Thymus (tissue), 11 donors: ENCODE measurements at regions not wholly inside any gene's neighbourhood (a gene's known extent, or its start where the extent isn't known, plus 50 kb on each side); places are given as distances from the start of the nearest gene placed in this dataset.
A peak's percentile ranks its signal among the peaks of the same experiment; 100 is the strongest.

ENCODE experiments used
- DNase-seq, 9 donors: peaks; one replicate each; pipeline ENCODE4 v3.0.0-alpha.2; 2013; ENCODE audit warnings: low spot score in 9 of 9, low read depth in 6 of 9, missing footprints in 1 of 9
- H3K27ac ChIP-seq, 2 donors: one replicate each; pipeline ENCODE4 v1.5.1; 2013; ENCODE audit warnings: control low read depth in 1 of 2, low read depth in 1 of 2, low read length in 1 of 2, mild to moderate bottlenecking in 1 of 2, moderate library complexity in 1 of 2
- H3K27me3 ChIP-seq, 2 donors: one replicate each; pipeline ENCODE4 v1.5.1; 2013; ENCODE audit warnings: low read length in 1 of 2; ENCODE audit not compliant: control insufficient read depth in 2 of 2, insufficient read depth in 1 of 2
- H3K36me3 ChIP-seq, 2 donors: one replicate each; pipeline ENCODE4 v1.5.1; 2013; ENCODE audit warnings: low read length in 1 of 2, mild to moderate bottlenecking in 1 of 2, moderate library complexity in 1 of 2; ENCODE audit not compliant: control insufficient read depth in 2 of 2, insufficient read depth in 2 of 2
- H3K4me1 ChIP-seq, 2 donors: one replicate each; pipeline ENCODE4 v1.5.1; 2013; ENCODE audit warnings: low read length in 2 of 2; ENCODE audit not compliant: control insufficient read depth in 2 of 2, insufficient read depth in 2 of 2
- H3K4me3 ChIP-seq, 2 donors: one replicate each; pipeline ENCODE4 v1.5.1; 2013; ENCODE audit warnings: low read length in 2 of 2, control low read depth in 1 of 2, mild to moderate bottlenecking in 1 of 2
- H3K9me3 ChIP-seq, 2 donors: one replicate each; pipeline ENCODE4 v1.5.1; 2013; ENCODE audit warnings: low read length in 1 of 2, mild to moderate bottlenecking in 1 of 2; ENCODE audit not compliant: control insufficient read depth in 2 of 2, insufficient read depth in 1 of 2
- WGBS: extraction: QIAGEN DNeasy Blood & Tissue Kit; methylation state at CpG from one replicate; pipeline ENCODE4 v1.1.7; 2013; 5-methylcytosine and 5-hydroxymethylcytosine counted together
- donor health status: healthy.

- no peak overlapping the region for H3K4me3 ChIP-seq
- DNase-seq, result no peak
- no peaks in the 10 kb centered on the region for H3K36me3 ChIP-seq
- H3K27me3 ChIP-seq, result no peaks in the 10 kb centered on the region
- WGBS, result 97% methylated on average over 6 of the region's 6 CpGs
- no peaks in the 10 kb centered on the region for H3K9me3 ChIP-seq
- H3K4me1 ChIP-seq, result peaks cover 0 to 5% of the 10 kb centered on the region in 2 donors
- H3K27ac ChIP-seq, result no peak overlapping the region
These were observed 241.7 kb downstream of the BUB3 start for GRCh38 chr10:123395906-123396305.

- peak in 1 of 9 donors; percentile 6 for DNase-seq
These were observed 244.0 kb downstream of the BUB3 start for GRCh38 chr10:123398180-123398591.

GRCh38 chr10:123398756-123399155 is 244.6 kb downstream of the BUB3 start:
- Histone ChIP-seq H3K4me3 (no peak overlapping the region), H3K36me3 (no peaks in the 10 kb centered on the region), H3K27ac (no peak overlapping the region), H3K9me3 (no peaks in the 10 kb centered on the region), H3K27me3 (no peaks in the 10 kb centered on the region), H3K4me1 (peaks cover 0 to 10% of the 10 kb centered on the region in 2 donors)
- no peak for DNase-seq

More at GRCh38 chr10:123398180-123398591, 244.0 kb downstream of the BUB3 start:
- WGBS, result 64% methylated on average over 4 of the region's 4 CpGs
- H3K4me1 ChIP-seq, result peaks cover 0 to 10% of the 10 kb centered on the region in 2 donors
- H3K9me3 ChIP-seq, result no peaks in the 10 kb centered on the region
- no peak overlapping the region for H3K4me3 ChIP-seq
- no peak overlapping the region for H3K27ac ChIP-seq
- no peaks in the 10 kb centered on the region for H3K27me3 ChIP-seq
- H3K36me3 ChIP-seq, result no peaks in the 10 kb centered on the region

- 94% methylated on average over 12 of the region's 12 CpGs for WGBS
- DNase-seq, result no peak
These were observed 245.2 kb downstream of the BUB3 start for GRCh38 chr10:123399276-123399839.

GRCh38 chr10:123402021-123402420 is 247.8 kb downstream of the BUB3 start:
- H3K4me1 ChIP-seq, result peaks cover 0 to 10% of the 10 kb centered on the region in 2 donors
- DNase-seq, result no peak
- H3K9me3 ChIP-seq, result no peaks in the 10 kb centered on the region
- H3K27ac ChIP-seq, result no peak overlapping the region
- H3K36me3 ChIP-seq, result no peaks in the 10 kb centered on the region
- H3K27me3 ChIP-seq, result no peaks in the 10 kb centered on the region
- H3K4me3 ChIP-seq, result no peak overlapping the region
- 89% methylated on average over 3 of the region's 3 CpGs for WGBS

More at GRCh38 chr10:123399276-123399839, 245.2 kb downstream of the BUB3 start:
- Histone ChIP-seq H3K27me3 (no peaks in the 10 kb centered on the region), H3K27ac (no peak overlapping the region), H3K4me3 (no peak overlapping the region), H3K4me1 (peaks cover 0 to 10% of the 10 kb centered on the region in 2 donors), H3K9me3 (no peaks in the 10 kb centered on the region), H3K36me3 (no peaks in the 10 kb centered on the region)

- no peak overlapping the region for H3K4me3 ChIP-seq
- H3K4me1 ChIP-seq, result peaks cover 0 to 7% of the 10 kb centered on the region in 2 donors
- H3K36me3 ChIP-seq, result no peaks in the 10 kb centered on the region
- H3K27ac ChIP-seq, result no peak overlapping the region
- H3K9me3 ChIP-seq, result no peaks in the 10 kb centered on the region
- WGBS, result 16% methylated on average over 5 of the region's 5 CpGs
- peak in 1 of 9 donors; percentile 15 for DNase-seq
- no peaks in the 10 kb centered on the region for H3K27me3 ChIP-seq
These were observed 248.5 kb downstream of the BUB3 start for GRCh38 chr10:123402656-123403055.

- Histone ChIP-seq H3K27ac (no peak overlapping the region), H3K27me3 (no peaks in the 10 kb centered on the region), H3K36me3 (no peaks in the 10 kb centered on the region), H3K4me3 (no peak overlapping the region), H3K4me1 (peaks cover 0 to 5% of the 10 kb centered on the region in 2 donors), H3K9me3 (no peaks in the 10 kb centered on the region)
- 98% methylated on average over 1 of the region's 1 CpG for WGBS
- DNase-seq, result no peak
These were observed 250.2 kb downstream of the BUB3 start for GRCh38 chr10:123404357-123404756.

- Histone ChIP-seq H3K27me3 (no peaks in the 10 kb centered on the region), H3K27ac (no peak overlapping the region), H3K36me3 (no peaks in the 10 kb centered on the region), H3K4me1 (no peaks in the 10 kb centered on the region), H3K4me3 (no peak overlapping the region), H3K9me3 (no peaks in the 10 kb centered on the region)
- no peak for DNase-seq
- WGBS, result 96% methylated on average over 3 of the region's 3 CpGs
These were observed 254.5 kb downstream of the BUB3 start for GRCh38 chr10:123408660-123409059.

GRCh38 chr10:123409426-123409825 is 255.2 kb downstream of the BUB3 start:
- WGBS, result 85% methylated on average over 3 of the region's 3 CpGs
- Histone ChIP-seq H3K36me3 (no peaks in the 10 kb centered on the region), H3K27ac (no peak overlapping the region), H3K4me1 (no peaks in the 10 kb centered on the region), H3K4me3 (no peak overlapping the region), H3K27me3 (no peaks in the 10 kb centered on the region), H3K9me3 (no peaks in the 10 kb centered on the region)
- no peak for DNase-seq
